ENCODE measurements at regions not wholly inside any gene's neighbourhood (a gene's known extent, or its start where the extent isn't known, plus 50 kb on each side); places are given as distances from the start of the nearest gene placed in this dataset.

GRCh38 chr6:139839506-139840156, 465.2 kb upstream of the CITED2 start:
- peak; percentile 38 to 95 for DNase-seq

GRCh38 chr6:139834232-139834631, 459.8 kb upstream of the CITED2 start:
- no peak for DNase-seq

GRCh38 chr6:139833592-139833991, 459.1 kb upstream of the CITED2 start:
- no peak for DNase-seq

DNA sequence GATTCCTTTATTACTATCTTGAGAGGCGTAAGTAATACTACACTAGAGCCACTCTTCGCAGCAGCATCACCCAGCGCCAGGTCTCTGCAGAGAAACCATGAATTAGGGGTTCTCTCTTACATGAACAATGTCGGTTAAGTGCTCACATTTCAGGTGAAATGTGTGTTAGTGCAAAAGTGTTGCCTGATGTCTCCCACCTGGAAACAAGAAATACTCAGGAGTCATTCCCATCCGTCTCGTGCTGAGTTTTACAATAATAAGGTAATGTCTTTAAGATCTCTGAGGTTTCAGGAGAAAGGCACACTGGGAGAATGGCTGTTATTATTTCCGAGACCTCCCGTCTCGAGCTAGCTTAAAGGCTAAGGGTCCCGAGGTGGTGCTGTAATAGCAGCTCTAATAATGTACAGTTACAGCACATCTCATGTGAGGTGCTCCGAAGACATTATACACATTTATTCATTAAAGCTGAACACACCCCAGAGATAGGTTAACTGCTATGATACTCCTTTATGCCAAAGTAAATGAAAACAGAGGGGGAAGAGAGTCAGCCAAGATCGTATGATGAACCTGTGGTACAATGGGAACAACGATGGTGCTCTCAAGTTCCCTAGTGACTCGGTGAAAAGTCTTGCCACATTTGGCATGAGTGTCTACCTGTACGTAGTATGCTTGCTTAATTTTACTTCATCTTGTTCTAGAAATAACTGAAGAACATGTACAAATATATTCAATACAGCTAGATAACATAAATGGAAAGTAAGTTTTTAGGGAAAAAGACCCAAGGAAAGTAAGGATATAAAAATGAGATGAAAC, 458.3 kb upstream of the CITED2 start:
- no peak for DNase-seq

GRCh38 chr6:139829576-139829975, 455.1 kb upstream of the CITED2 start:
- DNase-seq, result no peak

DNA sequence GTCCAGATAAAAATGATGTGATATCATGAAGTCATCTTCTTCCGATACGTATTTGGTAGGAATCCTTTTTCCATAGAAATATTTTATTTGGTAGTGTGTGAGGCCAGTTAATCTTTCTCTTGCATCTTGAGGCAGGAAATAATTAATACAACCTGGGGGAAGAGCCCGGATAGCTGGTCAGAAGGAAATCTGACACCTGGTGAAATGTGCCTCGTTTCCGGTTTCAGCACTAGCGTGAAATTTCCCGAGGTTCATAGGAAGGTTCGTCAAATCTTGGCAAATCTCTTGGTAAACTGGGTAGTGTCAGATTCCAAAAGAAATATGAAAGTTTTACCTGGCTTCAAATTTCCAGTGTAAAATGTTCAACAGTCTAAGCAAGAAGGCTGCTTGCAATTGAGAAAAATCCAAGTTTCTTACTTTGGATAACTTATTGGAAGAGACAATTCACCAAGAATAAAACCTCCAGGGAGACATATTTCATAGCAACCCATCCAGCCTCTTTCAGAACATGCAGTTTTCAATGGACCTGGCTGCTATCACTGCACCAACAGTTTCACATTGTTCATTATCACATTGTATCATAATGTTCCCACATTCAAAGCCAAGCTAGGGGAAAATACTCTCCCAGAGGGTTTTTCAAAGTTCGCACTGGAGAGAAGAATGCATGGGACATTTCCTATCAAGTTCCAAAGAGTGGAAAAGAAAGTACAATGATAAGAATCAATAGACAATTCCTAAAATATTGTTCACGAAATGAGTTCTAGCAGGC, 454.5 kb upstream of the CITED2 start:
- no peak for DNase-seq

GRCh38 chr6:139825935-139826374, 451.5 kb upstream of the CITED2 start:
- DNase-seq, result no peak

- no peak for DNase-seq
Measured at GRCh38 chr6:139824864-139825263, 450.4 kb upstream of the CITED2 start.

DNA sequence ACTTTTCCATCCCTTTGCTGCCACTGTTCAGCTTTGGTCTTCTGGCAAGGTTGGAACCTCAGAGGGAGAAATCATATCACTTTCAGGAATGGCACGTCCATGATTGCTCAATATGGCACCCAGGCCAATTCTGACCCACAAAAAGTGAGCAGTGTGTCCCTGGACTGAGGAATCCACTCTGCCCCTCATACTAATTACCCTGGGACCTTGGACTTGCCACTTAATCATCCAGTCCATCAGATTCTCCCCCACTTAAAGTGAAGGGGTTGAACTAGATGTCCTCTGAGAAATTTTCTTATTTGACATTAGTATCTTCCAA, 449.3 kb upstream of the CITED2 start:
- no peak for DNase-seq

DNA sequence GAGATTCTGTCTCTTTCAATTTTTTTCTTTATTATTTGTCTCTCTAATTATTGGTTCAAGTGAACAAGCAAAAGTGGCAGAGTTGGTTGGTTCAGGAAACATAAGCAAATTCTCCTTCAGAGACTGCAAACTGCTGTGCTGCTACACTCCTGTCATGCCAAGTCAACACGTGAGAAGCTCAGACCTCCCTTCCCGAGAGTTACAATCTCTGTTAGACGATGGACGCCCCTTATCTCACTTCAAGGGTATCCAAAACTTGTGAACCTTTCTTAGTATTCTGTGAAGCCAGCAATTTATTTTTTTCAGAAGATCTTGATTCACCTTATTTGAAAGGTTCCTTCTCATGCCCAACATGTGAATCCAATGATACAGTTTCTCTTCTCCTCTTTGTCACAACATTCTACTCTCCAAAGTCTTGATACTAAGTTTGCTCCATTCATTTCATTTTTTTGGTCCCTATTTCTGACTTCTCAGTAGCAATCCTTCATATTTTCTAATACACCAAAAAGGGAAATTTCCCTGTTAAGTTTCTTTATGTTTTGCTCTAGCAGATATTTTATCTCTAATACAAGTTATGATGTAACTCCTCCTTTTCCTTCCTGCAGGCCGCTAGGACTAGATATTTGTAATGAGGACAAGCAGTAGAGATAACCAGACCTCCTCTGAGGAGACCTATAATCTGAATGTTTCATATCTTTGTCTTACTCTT, 448.8 kb upstream of the CITED2 start:
- DNase-seq, result no peak

GRCh38 chr6:139821676-139822223, 447.3 kb upstream of the CITED2 start:
- DNase-seq, result no peak

- no peak for DNase-seq
Measured at GRCh38 chr6:139820210-139820609, 445.8 kb upstream of the CITED2 start.

- no peak for DNase-seq
Measured at GRCh38 chr6:139819776-139820175, 445.3 kb upstream of the CITED2 start.

DNA sequence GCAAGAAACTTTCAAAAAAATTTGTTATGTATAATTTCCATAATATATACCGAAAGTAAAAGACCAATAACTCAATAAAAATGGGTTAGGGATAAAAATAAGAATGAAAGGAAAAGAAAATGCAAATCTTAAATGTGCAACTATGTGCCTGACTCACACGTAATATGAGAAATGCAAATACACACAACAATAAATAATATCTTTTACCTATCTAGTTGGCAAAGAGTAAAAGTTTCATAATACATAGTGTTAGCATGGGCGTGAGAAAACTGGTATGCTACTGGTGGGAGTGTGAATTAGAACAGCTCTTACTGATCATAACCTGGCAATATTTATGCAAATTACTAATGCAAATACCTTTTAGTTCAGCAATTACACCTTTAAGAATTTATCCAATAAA, 438.5 kb upstream of the CITED2 start:
- DNase-seq, result no peak

DNA sequence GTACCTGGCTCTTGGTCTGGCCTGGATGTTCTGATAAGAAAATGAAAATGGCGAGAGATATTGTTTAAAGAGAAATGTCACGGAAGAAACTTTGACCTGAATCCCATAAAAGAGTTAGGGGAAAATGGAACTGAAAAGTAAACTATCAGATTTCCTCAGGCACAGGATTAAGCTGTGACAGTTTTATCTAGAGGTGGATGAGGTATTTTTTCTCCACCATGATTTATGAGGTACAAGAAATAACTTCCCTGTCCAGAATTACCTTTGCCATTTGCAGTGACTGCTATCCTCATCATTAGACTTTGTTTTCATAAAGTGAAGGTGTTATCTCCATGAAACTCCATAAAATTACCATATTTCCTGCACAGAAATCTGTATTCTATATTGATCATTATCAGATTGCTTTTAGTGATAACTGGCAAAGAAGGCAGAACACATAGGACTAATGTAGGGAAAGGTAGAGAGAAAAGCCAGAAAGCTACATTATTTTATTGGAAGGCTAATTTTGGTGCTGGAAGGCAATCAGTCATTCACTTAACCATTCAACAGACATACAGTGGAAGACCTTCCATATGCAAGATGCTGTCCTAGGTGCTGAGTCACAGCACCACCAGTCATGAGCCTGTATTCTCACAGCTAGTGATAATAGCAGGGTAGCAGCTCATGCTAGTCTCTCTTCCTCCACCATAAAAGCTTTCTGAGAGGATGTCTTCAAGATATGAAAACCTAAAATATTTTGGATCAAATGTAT, 427.3 kb upstream of the CITED2 start:
- no peak for DNase-seq

DNA sequence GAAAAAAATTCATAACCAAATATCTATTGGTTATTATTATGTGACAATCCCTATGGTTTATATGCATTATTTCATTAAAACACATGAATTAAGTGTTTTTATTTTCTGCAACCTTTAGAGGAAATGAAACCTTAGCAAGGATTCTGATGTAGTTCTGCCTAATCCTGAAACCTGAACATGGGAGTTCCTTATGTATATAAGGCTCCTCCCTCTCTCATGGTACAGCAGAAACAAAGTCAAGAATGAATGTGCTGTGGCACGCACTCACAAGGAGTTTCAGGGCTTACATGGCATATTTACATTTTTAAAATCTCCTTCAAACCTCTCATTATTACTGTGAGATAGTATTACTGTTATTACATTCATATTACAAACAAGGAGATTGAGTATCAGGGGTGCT, 426.4 kb upstream of the CITED2 start:
- DNase-seq, result no peak

GRCh38 chr6:139790527-139790926, 416.1 kb upstream of the CITED2 start:
- DNase-seq, result no peak

- no peak for DNase-seq
Measured at GRCh38 chr6:139784222-139784769, 409.8 kb upstream of the CITED2 start.

DNA sequence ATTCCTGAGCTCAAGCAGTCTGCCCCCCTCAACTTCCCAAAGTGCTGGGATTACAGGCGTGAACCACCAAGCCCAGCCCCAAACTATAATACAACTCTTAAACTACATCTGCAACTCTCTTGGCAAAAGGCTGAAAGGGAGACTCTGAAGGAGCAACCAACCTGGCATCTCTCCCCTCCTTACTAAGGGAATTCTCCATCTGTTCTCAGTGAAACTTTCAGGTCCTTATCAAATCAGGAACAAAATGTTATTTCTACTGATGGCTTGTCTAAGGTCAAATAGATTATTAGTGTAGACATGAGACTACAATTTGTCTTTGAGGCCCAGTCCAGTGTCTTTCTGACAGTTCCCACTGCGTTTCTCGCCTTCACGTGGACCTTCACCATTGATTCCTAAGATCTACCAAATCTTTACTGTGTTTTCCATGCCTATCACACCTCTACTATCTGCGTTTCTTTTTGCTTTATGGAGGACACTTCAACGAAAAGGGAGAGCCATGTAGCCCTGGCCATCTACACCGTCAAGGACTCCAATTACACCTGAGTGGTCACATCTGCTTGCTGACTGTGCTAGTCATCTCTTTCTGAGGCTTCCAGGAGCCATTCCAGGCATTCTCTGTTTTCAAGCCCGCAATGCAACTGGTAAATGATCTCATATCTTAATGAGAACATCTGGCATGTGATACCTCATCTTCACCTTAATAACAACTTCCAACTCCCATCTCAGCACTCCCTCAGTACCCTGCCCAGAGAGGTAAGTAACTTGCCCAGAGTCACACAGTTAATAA, 405.7 kb upstream of the CITED2 start:
- no peak for DNase-seq

- DNase-seq, result no peak
Measured at GRCh38 chr6:139778688-139779087, 404.2 kb upstream of the CITED2 start.

DNA sequence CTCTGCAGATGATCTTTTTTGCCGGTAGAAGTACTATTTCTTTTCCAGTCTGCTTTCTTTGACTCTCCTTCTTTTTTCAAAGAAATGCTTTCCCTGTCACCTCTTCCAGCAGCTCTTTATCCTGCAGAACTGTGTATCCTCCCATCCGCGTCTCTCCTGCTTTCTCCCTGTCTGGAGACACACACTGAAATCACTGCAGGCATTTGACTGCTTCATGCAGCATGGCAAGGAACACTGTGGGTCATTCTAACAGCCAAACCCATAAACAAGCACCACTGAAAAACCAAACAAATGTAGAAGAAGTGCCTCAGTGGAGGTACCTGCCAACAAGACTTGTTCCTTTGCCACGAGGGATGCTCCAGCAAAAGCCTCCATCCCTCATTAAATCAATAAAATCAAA, 403.7 kb upstream of the CITED2 start:
- no peak for DNase-seq
